SK-N-SH (cell line): ENCODE measurements at regions not wholly inside any gene's neighbourhood (a gene's known extent, or its start where the extent isn't known, plus 50 kb on each side); places are given as distances from the start of the nearest gene placed in this dataset.

Experiments
- CTCF ChIA-PET: fragments of 300-600, 350-600 bp; formaldehyde crosslinking; extraction: SDS; loops from one replicate; lab custom pipeline; 2021; lab: Yijun Ruan, JAX
- POLR2A ChIA-PET: fragments of 350-600 bp; sonication (Branson Sonifier 250); formaldehyde crosslinking; extraction: SDS; loops from one replicate; lab custom pipeline; 2020; ENCODE audit warnings: antibody characterized with exemption, inconsistent platforms; lab: Yijun Ruan, JAX
- DNase-seq: peaks from one replicate; pipeline ENCODE4 v3.0.0; 2012
- H2AFZ ChIP-seq: fragments of 200-600 bp; sonication (generic); 2 replicates; pipeline ENCODE4 v1.8.1; 2016; ENCODE audit warnings: antibody characterized with exemption, mild to moderate bottlenecking, low read depth
- H3F3A ChIP-seq: fragments of 200-600 bp; sonication (generic); replicated peaks from 2 replicates; pipeline ENCODE3; 2016; ENCODE audit warnings: antibody characterized with exemption, mild to moderate bottlenecking; ENCODE audit not compliant: insufficient read depth
- H3K27ac ChIP-seq, 2 experiments: fragments of 200-500 bp in 1 of 2; fragments of 200-600 bp in 1 of 2; sonication (Bioruptor generic) in 1 of 2; sonication (generic), shearing (Covaris generic) in 1 of 2; 2 replicates each; pipeline versions ENCODE4 v1.5.1 to v1.6.1; 2014 to 2016; ENCODE audit warnings: low read depth in 2 of 2, inconsistent platforms in 1 of 2, low read length in 1 of 2, mild to moderate bottlenecking in 1 of 2, mixed read lengths in 1 of 2
- H3K27me3 ChIP-seq: fragments of 200-600 bp; sonication (generic), shearing (Covaris generic); 2 replicates; pipeline ENCODE4 v1.6.1; 2016; ENCODE audit warnings: mixed run types; ENCODE audit not compliant: insufficient read depth
- H3K36me3 ChIP-seq, 2 experiments: fragments of 200-500 bp in 1 of 2; fragments of 200-600 bp in 1 of 2; sonication (Bioruptor generic) in 1 of 2; sonication (generic) in 1 of 2; replicated peaks in 1 of 2; 2 replicates each; pipeline versions ENCODE3 to v1.5.1; 2014 to 2016; ENCODE audit warnings: low read length in 1 of 2, mild to moderate bottlenecking in 1 of 2; ENCODE audit not compliant: insufficient read depth in 2 of 2, control insufficient read depth in 1 of 2
- H3K4me1 ChIP-seq, 2 experiments: fragments of 200-500 bp in 1 of 2; fragments of 200-600 bp in 1 of 2; sonication (Bioruptor generic) in 1 of 2; sonication (generic), shearing (Covaris generic) in 1 of 2; 2 replicates each; pipeline versions ENCODE4 v1.5.1 to v1.6.1; 2014 to 2016; ENCODE audit warnings: low read depth in 1 of 2, low read length in 1 of 2, mixed run types in 1 of 2; ENCODE audit not compliant: insufficient read depth in 2 of 2, control insufficient read depth in 1 of 2
- H3K4me2 ChIP-seq: fragments of 200-600 bp; sonication (generic), shearing (Covaris generic); 2 replicates; pipeline ENCODE4 v1.6.1; 2017; ENCODE audit warnings: mixed run types
- H3K4me3 ChIP-seq, 2 experiments: fragments of 200-500 bp in 1 of 2; fragments of 200-600 bp in 1 of 2; sonication (Bioruptor generic) in 1 of 2; sonication (generic), shearing (Covaris generic) in 1 of 2; 2 replicates each; pipeline versions ENCODE4 v1.5.1 to v1.8.1; 2014 to 2016; ENCODE audit warnings: low read depth in 2 of 2, inconsistent platforms in 1 of 2, low read length in 1 of 2, mild to moderate bottlenecking in 1 of 2, mixed read lengths in 1 of 2, moderate library complexity in 1 of 2
- H3K79me2 ChIP-seq: fragments of 200-600 bp; sonication (generic); 2 replicates; pipeline ENCODE4 v1.8.1; 2017; ENCODE audit warnings: mild to moderate bottlenecking; ENCODE audit not compliant: insufficient read depth
- H3K9ac ChIP-seq: fragments of 200-600 bp; sonication (generic); 2 replicates; pipeline ENCODE4 v1.6.1; 2017; ENCODE audit warnings: mixed run types
- H3K9me2 ChIP-seq: fragments of 200-600 bp; sonication (generic); 2 replicates; pipeline ENCODE4 v1.6.1; 2017; ENCODE audit warnings: mixed run types
- H3K9me3 ChIP-seq: fragments of 200-600 bp; sonication (generic); 2 replicates; pipeline ENCODE4 v1.6.1; 2017; ENCODE audit warnings: mixed run types, mild to moderate bottlenecking, moderate library complexity
- H4K20me1 ChIP-seq: fragments of 200-600 bp; sonication (generic); 2 replicates; pipeline ENCODE4 v1.6.1; 2017; ENCODE audit warnings: mild to moderate bottlenecking, mixed run types; ENCODE audit not compliant: insufficient read depth
- CHD2 ChIP-seq: fragments of 150-350 bp; IDR thresholded peaks from 2 replicates; pipeline ENCODE4 v1.6.1; 2018; ENCODE audit warnings: low read length; ENCODE audit not compliant: partially characterized antibody
- ELF1 ChIP-seq: IDR thresholded peaks from 2 replicates; pipeline ENCODE4 v1.4.0; 2012
- EZH2phosphoT487 ChIP-seq: fragments of 200-600 bp; sonication (generic); IDR thresholded peaks from 2 replicates; pipeline ENCODE4 v1.6.1; 2017; ENCODE audit warnings: low read depth, mixed run types, mild to moderate bottlenecking, antibody characterized with exemption, moderate library complexity, borderline replicate concordance
- FOXM1 ChIP-seq: IDR thresholded peaks from 2 replicates; pipeline ENCODE4 v1.4.0; 2012; ENCODE audit warnings: low read depth, mild to moderate bottlenecking
- MXI1 ChIP-seq: IDR thresholded peaks from 2 replicates; pipeline ENCODE4 v1.6.1; 2012; ENCODE audit warnings: mild to moderate bottlenecking, low read depth, low read length, improper control_type of control experiment
- POLR2AphosphoS5 ChIP-seq: IDR thresholded peaks from 2 replicates; pipeline ENCODE4 v1.6.1; 2012; ENCODE audit warnings: low read depth, low read length
- RAD21 ChIP-seq: IDR thresholded peaks from 2 replicates; pipeline ENCODE4 v1.6.1; 2012; ENCODE audit warnings: mild to moderate bottlenecking, low read length
- RCOR1 ChIP-seq: fragments of 150-350 bp; IDR thresholded peaks from 2 replicates; pipeline ENCODE4 v1.6.1; 2017; ENCODE audit warnings: antibody characterized with exemption, low read length
- SMC3 ChIP-seq: IDR thresholded peaks from 2 replicates; pipeline ENCODE4 v1.6.1; 2012; ENCODE audit warnings: low read depth, low read length, improper control_type of control experiment
- TCF12 ChIP-seq: IDR thresholded peaks from 2 replicates; pipeline ENCODE4 v1.4.0; 2012
- TEAD4 ChIP-seq: IDR thresholded peaks from 2 replicates; pipeline ENCODE4 v1.4.0; 2012; ENCODE audit warnings: mild to moderate bottlenecking, borderline replicate concordance; ENCODE audit not compliant: insufficient read depth
- WGBS: methylation state at CpG from one replicate; pipeline ENCODE4 v1.1.6; 2017; ENCODE audit warnings: low lambda C conversion rate; 5-methylcytosine and 5-hydroxymethylcytosine counted together
- TF ChIP-seq, protein P1 (sequence below): IDR thresholded peaks from 2 replicates; pipeline ENCODE4 v1.4.0; 2012; ENCODE audit warnings: low read depth, borderline replicate concordance
- TF ChIP-seq, protein P2 (sequence below): fragments of 150-350 bp; IDR thresholded peaks from 2 replicates; pipeline ENCODE4 v1.6.1; 2016; ENCODE audit warnings: mild to moderate bottlenecking, low read depth, low read length
- TF ChIP-seq, protein P3 (sequence below): fragments of 150-350 bp; IDR thresholded peaks from 2 replicates; pipeline ENCODE4 v1.6.1; 2017; ENCODE audit warnings: antibody characterized with exemption, low read length, low read depth, borderline replicate concordance

DNA sequence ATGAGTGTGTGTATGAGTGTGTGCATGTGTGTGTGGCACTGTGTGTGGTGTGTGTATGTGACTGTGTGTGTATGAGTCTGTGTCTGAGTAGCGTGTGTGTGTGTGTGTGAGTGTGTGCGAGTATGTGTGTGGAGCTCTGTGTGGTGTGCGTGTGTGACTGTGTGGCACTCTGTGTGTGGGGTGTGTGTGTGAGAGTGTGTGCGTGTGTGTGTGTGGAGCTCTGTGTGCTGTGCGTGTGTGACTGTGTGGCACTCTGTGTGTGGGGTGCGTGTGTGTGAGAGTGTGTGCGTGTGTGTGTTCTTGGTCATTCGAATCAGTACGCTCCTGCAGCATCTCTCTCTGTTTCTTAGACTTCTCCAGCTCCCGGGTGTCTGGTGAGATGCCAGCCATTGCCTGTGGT is 76.9 kb upstream of the TMEM132C start:
- Histone ChIP-seq H4K20me1 (no peaks in the 10 kb centered on the region), H3F3A (no peaks in the 10 kb centered on the region)
- 47% methylated on average over 10 of the region's 10 CpGs for WGBS

DNA sequence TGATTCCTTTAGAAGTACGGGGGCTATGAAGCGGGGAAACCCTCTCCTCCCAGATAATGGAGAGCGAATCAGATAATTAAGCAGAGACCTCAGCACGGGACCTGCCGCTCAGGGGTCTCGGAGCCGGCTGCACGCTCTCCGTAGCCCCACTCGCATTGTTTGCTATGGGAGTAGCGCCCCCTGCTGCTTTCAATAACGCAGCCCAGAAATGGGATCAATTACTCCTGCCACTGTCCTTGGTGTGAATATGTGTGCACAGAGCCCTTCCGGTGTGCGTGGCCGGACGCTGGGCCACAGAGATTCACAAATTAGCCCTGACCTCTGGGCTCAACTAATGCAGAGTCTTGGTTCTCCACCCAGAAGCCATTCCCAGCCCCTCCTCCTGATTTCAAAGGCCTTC is 76.4 kb upstream of the TMEM132C start:
- no peaks in the 10 kb centered on the region; a peak in 1 of 4 replicates for H3K4me1 ChIP-seq
- TF ChIP-seq SMC3: peak; percentile 31; the same call in 1 of the 2 replicates
- TF ChIP-seq RAD21: peak; percentile 63
- no peak for TF ChIP-seq TCF12
- TF ChIP-seq, protein P1, sequence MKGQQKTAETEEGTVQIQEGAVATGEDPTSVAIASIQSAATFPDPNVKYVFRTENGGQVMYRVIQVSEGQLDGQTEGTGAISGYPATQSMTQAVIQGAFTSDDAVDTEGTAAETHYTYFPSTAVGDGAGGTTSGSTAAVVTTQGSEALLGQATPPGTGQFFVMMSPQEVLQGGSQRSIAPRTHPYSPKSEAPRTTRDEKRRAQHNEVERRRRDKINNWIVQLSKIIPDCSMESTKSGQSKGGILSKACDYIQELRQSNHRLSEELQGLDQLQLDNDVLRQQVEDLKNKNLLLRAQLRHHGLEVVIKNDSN: no peak
- no peak for TF ChIP-seq ELF1
- no peak overlapping the region for H3K4me2 ChIP-seq
- CTCF ChIA-PET: interaction anchor here (0.6 to 1.9 kb wide), 33 partner anchors 9 to 513 kb away, joined by 3 to 16 read pairs (median 4); no protein-coding TSS in a partner anchor
- no peaks in the 10 kb centered on the region for H4K20me1 ChIP-seq
- no peaks in the 10 kb centered on the region for H3K9me3 ChIP-seq
- H3K9ac ChIP-seq: no peak overlapping the region
- H3K9me2 ChIP-seq: no peaks in the 10 kb centered on the region
- 25% methylated on average over 16 of the region's 16 CpGs for WGBS
- H3F3A ChIP-seq: no peaks in the 10 kb centered on the region
- no peaks in the 10 kb centered on the region for H3K36me3 ChIP-seq
- H3K79me2 ChIP-seq: no peaks in the 10 kb centered on the region
- no peak overlapping the region; a peak in 1 of 4 replicates for H3K4me3 ChIP-seq
- no peak overlapping the region for H2AFZ ChIP-seq
- H3K27ac ChIP-seq: no peak overlapping the region
- POLR2A ChIA-PET: no interaction called here
- no peaks in the 10 kb centered on the region for H3K27me3 ChIP-seq
- peak; percentile 69 for DNase-seq

More for the DNA sequence above, 76.9 kb upstream of the TMEM132C start:
- H3K27me3 ChIP-seq: no peaks in the 10 kb centered on the region
- H3K79me2 ChIP-seq: no peaks in the 10 kb centered on the region
- ChIA-PET CTCF (interaction anchor here (0.6 to 1.9 kb wide), 23 partner anchors 14 to 512 kb away, joined by 3 to 16 read pairs (median 4); no protein-coding TSS in a partner anchor), POLR2A (no interaction called here)
- no peaks in the 10 kb centered on the region for H3K9me3 ChIP-seq
- H3K9me2 ChIP-seq: no peaks in the 10 kb centered on the region
- no peaks in the 10 kb centered on the region; a peak in 1 of 4 replicates for H3K4me1 ChIP-seq
- H3K27ac ChIP-seq: no peak overlapping the region
- no peaks in the 10 kb centered on the region for H3K36me3 ChIP-seq
- H3K4me3 ChIP-seq: no peak overlapping the region; a peak in 1 of 4 replicates
- no peak overlapping the region for H3K9ac ChIP-seq
- TF ChIP-seq POLR2AphosphoS5: no peak
- TF ChIP-seq RCOR1: no peak
- TF ChIP-seq, protein P2, sequence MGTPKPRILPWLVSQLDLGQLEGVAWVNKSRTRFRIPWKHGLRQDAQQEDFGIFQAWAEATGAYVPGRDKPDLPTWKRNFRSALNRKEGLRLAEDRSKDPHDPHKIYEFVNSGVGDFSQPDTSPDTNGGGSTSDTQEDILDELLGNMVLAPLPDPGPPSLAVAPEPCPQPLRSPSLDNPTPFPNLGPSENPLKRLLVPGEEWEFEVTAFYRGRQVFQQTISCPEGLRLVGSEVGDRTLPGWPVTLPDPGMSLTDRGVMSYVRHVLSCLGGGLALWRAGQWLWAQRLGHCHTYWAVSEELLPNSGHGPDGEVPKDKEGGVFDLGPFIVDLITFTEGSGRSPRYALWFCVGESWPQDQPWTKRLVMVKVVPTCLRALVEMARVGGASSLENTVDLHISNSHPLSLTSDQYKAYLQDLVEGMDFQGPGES: no peak
- TF ChIP-seq EZH2phosphoT487: no peak
- TF ChIP-seq FOXM1: no peak
- no peak for TF ChIP-seq CHD2
- TF ChIP-seq MXI1: no peak
- no peak for TF ChIP-seq TEAD4
- TF ChIP-seq, protein P3, sequence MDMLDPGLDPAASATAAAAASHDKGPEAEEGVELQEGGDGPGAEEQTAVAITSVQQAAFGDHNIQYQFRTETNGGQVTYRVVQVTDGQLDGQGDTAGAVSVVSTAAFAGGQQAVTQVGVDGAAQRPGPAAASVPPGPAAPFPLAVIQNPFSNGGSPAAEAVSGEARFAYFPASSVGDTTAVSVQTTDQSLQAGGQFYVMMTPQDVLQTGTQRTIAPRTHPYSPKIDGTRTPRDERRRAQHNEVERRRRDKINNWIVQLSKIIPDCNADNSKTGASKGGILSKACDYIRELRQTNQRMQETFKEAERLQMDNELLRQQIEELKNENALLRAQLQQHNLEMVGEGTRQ: no peak
- no peak for TF ChIP-seq SMC3
- no peak overlapping the region for H3K4me2 ChIP-seq
- no peak overlapping the region for H2AFZ ChIP-seq
- no peak for DNase-seq
